K562 (cell line): ENCODE measurements at regions not wholly inside any gene's neighbourhood (a gene's known extent, or its start where the extent isn't known, plus 50 kb on each side); places are given as distances from the start of the nearest gene placed in this dataset.

ENCODE experiments used
- BCOR ChIP-seq: fragments of 450-650 bp; IDR thresholded peaks from 2 replicates; pipeline ENCODE4 v1.6.1; 2016
- EWSR1 ChIP-seq: fragments of 450-650 bp; IDR thresholded peaks from 2 replicates; pipeline ENCODE4 v1.6.1; 2018; ENCODE audit warnings: borderline replicate concordance, mild to moderate bottlenecking, low read depth, moderate library complexity; ENCODE audit not compliant: partially characterized antibody
- HMG20B ChIP-seq: fragments of 250-450 bp; sonication (Bioruptor Pico); IDR thresholded peaks from 2 replicates; pipeline ENCODE4 v1.5.0; 2021; ENCODE audit warnings: mild to moderate bottlenecking
- HMGN3 ChIP-seq: IDR thresholded peaks from 2 replicates; pipeline ENCODE4 v1.6.1; 2011; ENCODE audit warnings: borderline replicate concordance, low read depth, mild to moderate bottlenecking, mixed read lengths, low read length; ENCODE audit not compliant: insufficient read length; ENCODE audit errors: extremely low read depth
- NRF1 ChIP-seq, 2 experiments: fragments of 450-650 bp; IDR thresholded peaks in 1 of 2; conservative IDR thresholded peaks in 1 of 2; 2 replicates each; pipeline ENCODE4 v1.6.1; 2014; ENCODE audit warnings: mild to moderate bottlenecking in 2 of 2
- PML ChIP-seq: IDR thresholded peaks from 2 replicates; pipeline ENCODE4 v1.6.1; 2012; ENCODE audit warnings: low read length, inconsistent platforms
- POLR2B ChIP-seq: fragments of 450-650 bp; IDR thresholded peaks from 2 replicates; pipeline ENCODE4 v1.6.1; 2018; ENCODE audit warnings: low read depth; ENCODE audit not compliant: partially characterized antibody
- PRMT5 ChIP-seq: sonication (generic); formaldehyde crosslinking; IDR thresholded peaks from 2 replicates; pipeline ENCODE4 v1.5.0; 2020; ENCODE audit warnings: missing genetic modification reagents
- RBM22 ChIP-seq: fragments of 200-400 bp; formaldehyde crosslinking; IDR thresholded peaks from 2 replicates; pipeline ENCODE4 v1.6.1; 2018; ENCODE audit warnings: low read length, low read depth; ENCODE audit not compliant: poor library complexity, severe bottlenecking
- SMAD1 ChIP-seq: fragments of 150-350 bp; IDR thresholded peaks from 2 replicates; pipeline ENCODE4 v1.6.1; 2014; ENCODE audit warnings: low read length, low read depth; ENCODE audit not compliant: partially characterized antibody
- TGIF2 ChIP-seq: sonication (generic); formaldehyde crosslinking; IDR thresholded peaks from 2 replicates; pipeline ENCODE4 v1.8.1; 2022; ENCODE audit warnings: mild to moderate bottlenecking, missing genetic modification reagents, moderate library complexity
- ZNF253 ChIP-seq: fragments of 250-450 bp; sonication (Bioruptor Pico); conservative IDR thresholded peaks from 2 replicates; pipeline ENCODE4 v1.6.1; 2021; ENCODE audit warnings: mild to moderate bottlenecking
- ZNF324 ChIP-seq: fragments of 250-450 bp; sonication (Bioruptor Pico); IDR thresholded peaks from 2 replicates; pipeline ENCODE4 v1.4.0; 2020; ENCODE audit warnings: mild to moderate bottlenecking
- ZNF561 ChIP-seq: fragments of 450-650 bp; formaldehyde crosslinking; conservative IDR thresholded peaks from 2 replicates; pipeline ENCODE4 v1.4.0; 2020; ENCODE audit warnings: mild to moderate bottlenecking, moderate library complexity
- TF ChIP-seq, protein P1 (sequence below): fragments of 450-650 bp; IDR thresholded peaks from 2 replicates; pipeline ENCODE4 v1.6.1; 2016; ENCODE audit warnings: low read depth
- TF ChIP-seq, protein P2 (sequence below): fragments of 450-650 bp; IDR thresholded peaks from 2 replicates; pipeline ENCODE4 v1.6.1; 2018; ENCODE audit warnings: mild to moderate bottlenecking, low read depth; ENCODE audit not compliant: partially characterized antibody
- TF ChIP-seq, protein P3 (sequence below): fragments of 150-350 bp; conservative IDR thresholded peaks from 2 replicates; pipeline ENCODE4 v1.6.1; 2014; ENCODE audit warnings: low read length

GRCh38 chr2:157934684-157935377 lies 58.7 kb upstream of the ACVR1 start (continued):
- TF ChIP-seq, protein P1, sequence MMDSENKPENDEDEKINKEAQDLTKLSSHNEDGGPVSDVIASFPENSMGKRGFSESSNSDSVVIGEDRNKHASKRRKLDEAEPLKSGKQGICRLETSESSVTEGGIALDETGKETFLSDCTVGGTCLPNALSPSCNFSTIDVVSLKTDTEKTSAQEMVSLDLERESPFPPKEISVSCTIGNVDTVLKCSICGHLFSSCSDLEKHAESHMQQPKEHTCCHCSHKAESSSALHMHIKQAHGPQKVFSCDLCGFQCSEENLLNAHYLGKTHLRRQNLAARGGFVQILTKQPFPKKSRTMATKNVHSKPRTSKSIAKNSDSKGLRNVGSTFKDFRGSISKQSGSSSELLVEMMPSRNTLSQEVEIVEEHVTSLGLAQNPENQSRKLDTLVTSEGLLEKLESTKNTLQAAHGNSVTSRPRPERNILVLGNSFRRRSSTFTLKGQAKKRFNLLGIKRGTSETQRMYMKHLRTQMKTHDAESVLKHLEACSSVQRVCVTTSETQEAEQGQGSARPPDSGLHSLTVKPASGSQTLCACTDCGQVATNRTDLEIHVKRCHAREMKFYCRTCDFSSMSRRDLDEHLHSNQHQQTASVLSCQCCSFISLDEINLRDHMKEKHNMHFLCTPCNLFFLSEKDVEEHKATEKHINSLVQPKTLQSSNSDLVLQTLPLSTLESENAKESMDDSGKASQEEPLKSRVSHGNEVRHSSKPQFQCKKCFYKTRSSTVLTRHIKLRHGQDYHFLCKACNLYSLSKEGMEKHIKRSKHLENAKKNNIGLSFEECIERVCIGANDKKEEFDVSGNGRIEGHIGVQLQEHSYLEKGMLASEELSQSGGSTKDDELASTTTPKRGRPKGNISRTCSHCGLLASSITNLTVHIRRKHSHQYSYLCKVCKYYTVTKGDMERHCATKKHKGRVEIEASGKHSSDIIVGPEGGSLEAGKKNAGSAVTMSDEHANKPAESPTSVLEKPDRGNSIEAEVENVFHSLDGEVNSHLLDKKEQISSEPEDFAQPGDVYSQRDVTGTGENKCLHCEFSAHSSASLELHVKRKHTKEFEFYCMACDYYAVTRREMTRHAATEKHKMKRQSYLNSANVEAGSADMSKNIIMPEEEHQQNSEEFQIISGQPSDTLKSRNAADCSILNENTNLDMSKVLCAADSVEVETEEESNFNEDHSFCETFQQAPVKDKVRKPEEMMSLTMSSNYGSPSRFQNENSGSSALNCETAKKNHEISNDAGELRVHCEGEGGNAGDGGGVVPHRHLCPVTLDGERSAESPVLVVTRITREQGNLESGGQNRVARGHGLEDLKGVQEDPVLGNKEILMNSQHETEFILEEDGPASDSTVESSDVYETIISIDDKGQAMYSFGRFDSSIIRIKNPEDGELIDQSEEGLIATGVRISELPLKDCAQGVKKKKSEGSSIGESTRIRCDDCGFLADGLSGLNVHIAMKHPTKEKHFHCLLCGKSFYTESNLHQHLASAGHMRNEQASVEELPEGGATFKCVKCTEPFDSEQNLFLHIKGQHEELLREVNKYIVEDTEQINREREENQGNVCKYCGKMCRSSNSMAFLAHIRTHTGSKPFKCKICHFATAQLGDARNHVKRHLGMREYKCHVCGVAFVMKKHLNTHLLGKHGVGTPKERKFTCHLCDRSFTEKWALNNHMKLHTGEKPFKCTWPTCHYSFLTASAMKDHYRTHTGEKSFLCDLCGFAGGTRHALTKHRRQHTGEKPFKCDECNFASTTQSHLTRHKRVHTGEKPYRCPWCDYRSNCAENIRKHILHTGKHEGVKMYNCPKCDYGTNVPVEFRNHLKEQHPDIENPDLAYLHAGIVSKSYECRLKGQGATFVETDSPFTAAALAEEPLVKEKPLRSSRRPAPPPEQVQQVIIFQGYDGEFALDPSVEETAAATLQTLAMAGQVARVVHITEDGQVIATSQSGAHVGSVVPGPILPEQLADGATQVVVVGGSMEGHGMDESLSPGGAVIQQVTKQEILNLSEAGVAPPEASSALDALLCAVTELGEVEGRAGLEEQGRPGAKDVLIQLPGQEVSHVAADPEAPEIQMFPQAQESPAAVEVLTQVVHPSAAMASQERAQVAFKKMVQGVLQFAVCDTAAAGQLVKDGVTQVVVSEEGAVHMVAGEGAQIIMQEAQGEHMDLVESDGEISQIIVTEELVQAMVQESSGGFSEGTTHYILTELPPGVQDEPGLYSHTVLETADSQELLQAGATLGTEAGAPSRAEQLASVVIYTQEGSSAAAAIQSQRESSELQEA = no peak
- TF ChIP-seq RBM22 (no peak), PRMT5 (CRISPR knock-in tag) (no peak), HMG20B (no peak), POLR2B (no peak), TGIF2 (CRISPR knock-in tag) (no peak), NRF1 (conservative IDR thresholded peaks at IDR 0.05 in 1 of 2, IDR thresholded peaks at IDR 0.05 in 1 of 2) (0 out of 4 replicates have a peak, but pooled peaks of 1 of the 2 experiments have one; percentile 9), EWSR1 (no peak), HMGN3 (no peak), ZNF253 (CRISPR knock-in tag) (no peak), PML (no peak), BCOR (no peak), ZNF561 (no peak), SMAD1 (no peak), ZNF324 (CRISPR knock-in tag) (no peak)
- TF ChIP-seq, protein P2, sequence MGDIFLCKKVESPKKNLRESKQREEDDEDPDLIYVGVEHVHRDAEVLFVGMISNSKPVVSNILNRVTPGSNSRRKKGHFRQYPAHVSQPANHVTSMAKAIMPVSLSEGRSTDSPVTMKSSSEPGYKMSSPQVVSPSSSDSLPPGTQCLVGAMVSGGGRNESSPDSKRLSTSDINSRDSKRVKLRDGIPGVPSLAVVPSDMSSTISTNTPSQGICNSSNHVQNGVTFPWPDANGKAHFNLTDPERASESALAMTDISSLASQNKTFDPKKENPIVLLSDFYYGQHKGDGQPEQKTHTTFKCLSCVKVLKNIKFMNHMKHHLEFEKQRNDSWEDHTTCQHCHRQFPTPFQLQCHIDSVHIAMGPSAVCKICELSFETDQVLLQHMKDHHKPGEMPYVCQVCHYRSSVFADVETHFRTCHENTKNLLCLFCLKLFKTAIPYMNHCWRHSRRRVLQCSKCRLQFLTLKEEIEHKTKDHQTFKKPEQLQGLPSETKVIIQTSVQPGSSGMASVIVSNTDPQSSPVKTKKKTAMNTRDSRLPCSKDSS = no peak
- TF ChIP-seq, protein P3, sequence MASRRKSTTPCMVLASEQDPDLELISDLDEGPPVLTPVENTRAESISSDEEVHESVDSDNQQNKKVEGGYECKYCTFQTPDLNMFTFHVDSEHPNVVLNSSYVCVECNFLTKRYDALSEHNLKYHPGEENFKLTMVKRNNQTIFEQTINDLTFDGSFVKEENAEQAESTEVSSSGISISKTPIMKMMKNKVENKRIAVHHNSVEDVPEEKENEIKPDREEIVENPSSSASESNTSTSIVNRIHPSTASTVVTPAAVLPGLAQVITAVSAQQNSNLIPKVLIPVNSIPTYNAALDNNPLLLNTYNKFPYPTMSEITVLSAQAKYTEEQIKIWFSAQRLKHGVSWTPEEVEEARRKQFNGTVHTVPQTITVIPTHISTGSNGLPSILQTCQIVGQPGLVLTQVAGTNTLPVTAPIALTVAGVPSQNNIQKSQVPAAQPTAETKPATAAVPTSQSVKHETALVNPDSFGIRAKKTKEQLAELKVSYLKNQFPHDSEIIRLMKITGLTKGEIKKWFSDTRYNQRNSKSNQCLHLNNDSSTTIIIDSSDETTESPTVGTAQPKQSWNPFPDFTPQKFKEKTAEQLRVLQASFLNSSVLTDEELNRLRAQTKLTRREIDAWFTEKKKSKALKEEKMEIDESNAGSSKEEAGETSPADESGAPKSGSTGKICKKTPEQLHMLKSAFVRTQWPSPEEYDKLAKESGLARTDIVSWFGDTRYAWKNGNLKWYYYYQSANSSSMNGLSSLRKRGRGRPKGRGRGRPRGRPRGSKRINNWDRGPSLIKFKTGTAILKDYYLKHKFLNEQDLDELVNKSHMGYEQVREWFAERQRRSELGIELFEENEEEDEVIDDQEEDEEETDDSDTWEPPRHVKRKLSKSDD = no peak
